HG03135 (cell line): ENCODE measurements at regions not wholly inside any gene's neighbourhood (a gene's known extent, or its start where the extent isn't known, plus 50 kb on each side); places are given as distances from the start of the nearest gene placed in this dataset.
A peak's percentile ranks its signal among the peaks of the same experiment; 100 is the strongest.

Experiments used
- ATAC-seq: cut with Tn5 transposase; IDR thresholded peaks from one replicate; pipeline ENCODE4 v1.9.1; 2021; ENCODE audit warnings: mild to moderate bottlenecking, moderate library complexity; ENCODE audit not compliant: unreplicated experiment

DNA sequence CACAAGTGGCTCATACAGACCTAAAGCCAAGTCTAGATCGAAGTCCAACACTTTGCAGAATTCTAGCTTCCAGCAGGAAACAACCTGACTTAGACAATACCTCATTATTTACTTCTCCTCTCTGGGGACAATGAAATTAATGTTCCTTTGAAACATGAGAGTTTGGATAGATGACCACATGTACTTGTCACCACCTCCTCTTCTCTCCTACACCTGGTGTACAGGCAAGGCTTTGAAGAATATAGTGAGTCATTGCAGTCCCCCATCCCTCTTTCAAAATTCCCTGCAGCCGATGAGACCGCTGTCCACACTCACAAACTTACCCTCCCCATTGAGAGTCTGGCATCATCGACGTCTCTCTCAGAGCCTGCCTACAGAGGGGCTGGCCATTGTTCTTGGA, 189.0 kb upstream of the HES1 start:
- ATAC-seq: no peak

GRCh38 chr3:193947596-193947995, 188.4 kb upstream of the HES1 start:
- ATAC-seq: no peak

DNA sequence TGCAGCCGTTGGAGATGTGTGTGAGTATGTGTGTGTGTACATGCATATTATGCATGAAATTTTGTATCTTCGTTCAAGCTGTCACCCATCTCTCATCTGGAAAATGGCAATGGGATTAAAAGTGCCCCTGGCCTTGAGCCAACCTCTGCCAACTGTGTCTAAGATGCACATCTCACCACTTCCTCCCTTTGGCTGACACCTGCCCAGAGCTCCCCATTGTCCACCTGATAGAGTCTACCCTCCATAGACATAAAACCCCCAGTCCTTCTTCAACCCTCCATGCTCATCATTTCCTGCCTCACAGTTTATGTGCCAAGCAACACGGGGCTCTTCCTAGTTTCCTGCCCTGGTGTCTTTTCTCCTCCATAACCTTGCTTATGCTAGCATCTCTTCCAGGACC, 187.5 kb upstream of the HES1 start:
- no peak for ATAC-seq

DNA sequence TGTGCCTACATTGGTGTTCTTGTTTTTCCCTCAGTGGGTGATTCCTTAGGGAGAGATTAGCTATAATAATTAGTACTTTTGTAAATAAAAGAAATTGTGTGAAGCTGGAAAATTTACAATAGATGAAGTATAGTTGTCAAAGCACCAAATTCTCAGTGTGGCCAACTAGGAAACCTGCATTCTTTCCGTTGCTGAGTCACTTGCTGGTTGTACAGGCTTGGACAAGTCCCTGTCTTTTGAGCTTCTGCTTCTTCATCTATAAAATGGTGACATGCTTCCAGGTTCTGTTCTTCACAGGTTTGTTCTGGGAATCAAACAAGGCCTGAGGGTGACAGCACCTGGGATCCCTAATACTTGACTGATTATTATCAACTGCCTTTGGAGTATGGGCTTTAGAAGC, 184.1 kb upstream of the HES1 start:
- ATAC-seq: no peak

DNA sequence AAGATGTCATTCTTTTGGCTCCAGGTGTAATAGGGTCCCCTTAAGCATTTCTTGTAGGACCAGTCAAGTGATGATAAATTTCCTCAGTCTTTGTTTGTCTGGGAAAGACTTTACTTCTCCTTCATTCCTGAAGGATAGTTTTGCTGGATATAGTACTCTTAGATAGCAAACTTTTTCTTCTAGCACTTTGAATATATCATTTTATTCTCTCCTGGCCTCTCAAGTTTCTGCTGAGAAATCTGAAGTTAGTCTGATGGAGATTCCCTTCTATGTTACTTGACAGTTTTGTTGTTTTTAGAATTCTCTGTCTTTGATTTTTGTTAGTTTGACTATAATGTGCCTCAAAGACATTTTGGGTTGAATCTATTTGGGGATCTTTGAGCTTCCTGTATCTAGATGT, 181.2 kb upstream of the HES1 start:
- ATAC-seq: no peak

DNA sequence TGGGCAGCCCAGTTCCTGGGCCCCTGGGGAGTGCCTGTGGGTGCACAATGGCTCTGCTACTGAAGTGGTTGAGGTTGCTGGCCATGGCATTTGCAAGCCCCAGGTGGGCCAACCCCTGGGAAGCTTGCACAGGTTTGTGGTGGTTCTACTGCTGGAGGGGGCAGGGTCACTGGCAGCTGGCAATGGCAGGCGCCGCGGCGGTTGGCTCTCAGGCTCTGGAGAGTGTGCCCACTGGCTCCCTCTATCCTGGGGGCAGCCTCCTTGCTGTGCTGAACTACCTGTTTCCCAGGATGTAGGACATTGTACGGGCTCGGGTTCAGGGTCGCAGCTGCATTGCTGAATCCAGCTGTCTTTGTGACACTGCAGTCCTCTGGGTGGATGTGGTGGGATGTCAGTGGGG, 180.2 kb upstream of the HES1 start:
- ATAC-seq: no peak

DNA sequence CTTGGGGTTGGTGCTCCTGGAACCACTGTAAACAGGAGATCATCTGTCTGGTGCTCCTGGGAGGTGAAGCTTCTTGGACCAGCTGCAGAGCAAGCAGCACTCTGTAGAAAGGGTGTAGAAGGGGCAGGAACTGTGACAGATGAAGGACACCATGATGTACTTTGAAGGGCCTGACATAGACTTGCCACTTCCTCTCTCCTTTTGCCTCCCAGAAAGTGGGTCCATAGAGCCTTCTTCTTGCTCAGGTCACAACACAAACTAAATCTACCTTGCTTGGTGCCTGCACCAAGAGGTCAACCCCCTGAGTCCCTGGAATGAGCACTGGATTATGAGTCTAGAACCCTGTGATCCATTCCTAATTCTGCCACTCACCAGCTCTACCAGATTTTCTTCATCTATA, 176.1 kb upstream of the HES1 start:
- ATAC-seq: no peak

- ATAC-seq: no peak
These were observed 175.3 kb upstream of the HES1 start for GRCh38 chr3:193960487-193961274.

DNA sequence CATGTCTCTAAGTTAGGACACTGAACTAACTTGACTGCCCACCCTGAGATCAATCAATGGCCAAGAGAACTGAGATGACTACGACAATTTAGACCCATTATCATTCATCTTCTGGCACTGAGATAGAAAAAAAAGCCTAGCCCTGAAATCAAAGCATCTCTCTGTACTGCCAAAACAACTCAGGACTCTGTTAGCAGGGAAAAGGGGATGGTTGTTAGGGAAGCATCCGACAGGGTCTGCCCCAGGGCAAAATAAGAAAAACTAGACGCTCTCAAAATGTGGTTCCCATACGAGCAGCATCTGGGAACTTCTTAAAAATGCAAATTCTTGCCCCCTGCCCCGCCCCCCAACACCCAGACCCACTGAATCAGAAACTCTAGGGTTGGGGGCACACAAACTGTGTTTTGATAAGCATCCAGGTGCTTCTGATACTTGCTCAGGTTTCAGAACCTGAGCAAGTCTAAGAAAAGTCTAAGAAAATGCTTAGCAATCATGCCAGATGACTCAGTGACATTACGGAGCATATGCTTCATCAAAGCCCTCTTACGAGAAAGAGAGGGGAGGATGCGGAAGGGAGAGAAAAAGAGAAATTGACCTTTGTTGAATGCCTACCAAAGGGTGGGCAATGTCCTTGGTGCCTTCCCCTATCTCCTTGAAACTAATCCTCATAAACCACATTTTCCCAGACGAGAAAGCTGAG, 172.8 kb upstream of the HES1 start:
- no peak for ATAC-seq

GRCh38 chr3:193963808-193964516, 172.0 kb upstream of the HES1 start:
- ATAC-seq: no peak

DNA sequence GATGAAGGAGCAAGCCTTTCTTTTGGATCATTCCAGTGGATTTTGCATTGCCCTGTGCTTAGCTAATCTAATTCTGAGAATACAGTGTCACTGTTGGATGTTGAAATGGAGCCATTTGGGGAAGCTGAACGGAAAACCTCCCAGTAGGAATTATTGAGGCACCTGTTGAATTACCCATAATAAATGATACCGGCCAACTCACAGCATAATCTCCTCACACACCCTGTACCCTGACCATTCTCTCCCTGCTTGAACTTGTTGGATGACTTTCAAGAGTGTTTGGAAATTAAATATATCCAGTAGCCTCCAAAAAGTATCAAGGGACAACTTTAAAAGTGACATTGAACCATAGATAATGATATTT, 171.4 kb upstream of the HES1 start:
- no peak for ATAC-seq

DNA sequence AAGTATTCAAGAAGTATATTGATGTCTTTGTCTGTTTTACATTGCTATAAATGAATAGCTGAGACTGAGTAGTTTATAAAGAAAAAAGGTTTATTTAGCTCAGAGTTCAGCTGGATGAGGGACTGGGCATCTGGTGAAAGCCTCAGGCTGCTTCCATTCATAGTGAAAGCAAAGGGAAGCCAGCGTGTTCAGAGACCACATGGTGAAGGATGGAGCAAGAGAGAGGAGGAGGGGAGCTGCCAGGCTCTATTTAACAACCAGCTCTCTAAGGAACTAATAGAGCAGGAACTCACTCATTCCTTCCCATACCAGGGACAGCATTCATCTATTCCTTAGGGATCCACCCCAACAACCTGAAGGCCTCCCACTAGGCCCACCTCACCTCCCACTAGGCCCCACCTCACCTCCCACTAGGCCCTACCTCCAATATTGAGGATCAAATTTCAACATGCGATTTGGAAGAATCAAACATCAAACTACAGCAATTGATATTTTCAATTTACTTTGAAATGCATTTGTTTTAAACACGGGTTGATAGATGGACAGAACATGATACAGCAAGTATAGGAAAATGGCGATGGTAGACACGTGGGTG, 167.5 kb upstream of the HES1 start:
- no peak for ATAC-seq

DNA sequence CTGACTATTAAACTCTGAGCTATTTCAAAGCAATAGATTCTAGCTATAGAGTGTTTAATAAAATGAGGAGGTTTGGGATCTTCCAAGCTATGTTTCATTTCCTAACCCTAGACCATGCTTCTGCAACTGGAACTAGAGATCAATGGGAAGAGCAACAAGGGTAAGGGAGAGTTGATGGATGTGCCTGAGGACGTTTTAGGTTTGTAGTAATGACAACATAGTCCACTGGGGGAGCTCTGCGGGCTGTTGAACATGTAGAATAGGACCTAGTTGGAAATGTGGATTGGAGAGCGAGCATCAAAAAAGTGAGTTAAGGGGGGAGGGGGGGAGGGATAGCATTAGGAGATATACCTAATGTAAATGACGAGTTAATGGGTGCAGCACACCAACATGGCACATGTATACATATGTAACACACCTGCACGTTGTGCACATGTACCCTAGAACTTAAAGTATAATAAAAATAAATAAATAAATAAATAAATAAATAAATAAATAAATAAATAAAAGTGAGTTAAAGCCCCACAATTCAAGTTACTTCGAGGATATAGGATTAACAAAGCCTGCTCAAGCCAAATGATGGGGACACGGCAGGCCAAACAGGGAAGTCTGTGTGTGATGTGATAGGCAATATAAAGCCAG, 165.7 kb upstream of the HES1 start:
- peak; percentile 53 for ATAC-seq

GRCh38 chr3:193970773-193971206, 165.2 kb upstream of the HES1 start:
- peak; percentile 24 for ATAC-seq

DNA sequence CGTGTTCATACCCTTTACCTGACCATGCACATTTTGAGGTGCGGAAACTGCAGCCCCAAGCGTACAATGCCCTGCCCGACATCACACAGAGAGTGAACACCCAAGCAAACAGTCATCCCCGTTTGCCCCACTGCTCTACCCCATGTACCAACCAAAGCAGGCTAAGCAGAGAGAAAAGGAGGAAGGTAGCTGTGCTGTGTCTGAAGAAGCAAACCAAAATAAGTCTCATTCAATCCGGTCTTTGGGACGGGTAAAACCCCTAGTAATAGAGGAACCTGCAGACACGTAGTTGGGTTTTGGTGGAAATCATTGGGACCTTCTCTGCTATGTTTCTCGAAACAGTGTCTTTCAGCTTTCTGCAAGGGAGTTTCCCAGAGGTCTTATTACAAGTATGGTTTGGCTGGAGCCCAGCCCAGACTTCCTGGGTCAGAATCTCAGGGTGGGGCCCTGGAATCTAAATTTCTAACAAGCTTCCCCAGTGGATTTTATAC, 164.6 kb upstream of the HES1 start:
- ATAC-seq: peak; percentile 76

DNA sequence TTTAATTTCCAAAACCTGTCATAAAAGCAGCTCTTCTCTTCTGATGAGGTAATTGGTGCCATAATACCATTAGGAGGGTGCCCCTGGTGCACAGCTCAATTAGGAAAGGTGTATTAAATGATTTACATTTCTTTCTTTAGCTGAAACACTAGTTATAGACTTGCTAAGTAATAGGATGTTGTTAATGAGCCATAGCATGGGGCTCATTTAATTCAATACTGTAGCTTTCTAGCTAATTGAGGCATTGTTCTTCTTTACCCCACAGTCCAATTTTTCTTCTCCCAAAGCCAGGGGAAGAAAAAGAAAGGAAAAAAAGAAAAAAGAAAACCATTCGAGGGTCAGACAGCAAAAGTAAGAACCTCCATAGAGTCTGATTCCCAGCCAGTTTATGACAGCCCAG, 164.0 kb upstream of the HES1 start:
- ATAC-seq: no peak

DNA sequence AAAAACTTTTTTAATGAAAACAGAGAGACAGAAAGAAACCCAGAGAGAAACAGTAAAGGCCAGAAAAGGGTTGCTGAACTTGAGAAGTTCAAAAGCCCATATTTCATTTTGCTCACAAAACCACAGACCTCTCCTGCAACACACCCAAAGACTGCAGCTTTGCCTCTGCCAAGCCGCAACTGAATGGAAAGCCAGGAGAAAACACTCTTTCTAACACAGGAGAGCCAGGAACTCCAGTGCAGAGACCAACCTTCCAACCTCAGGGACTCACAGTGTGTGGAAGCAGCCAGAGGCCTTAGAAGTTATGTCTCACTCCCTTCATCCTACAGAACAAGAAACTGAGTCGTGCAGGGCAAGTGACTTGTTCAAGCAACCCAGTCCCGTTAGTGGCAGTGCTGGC, 163.1 kb upstream of the HES1 start:
- no peak for ATAC-seq

- no peak for ATAC-seq
These were observed 161.7 kb upstream of the HES1 start for GRCh38 chr3:193974191-193974652.

DNA sequence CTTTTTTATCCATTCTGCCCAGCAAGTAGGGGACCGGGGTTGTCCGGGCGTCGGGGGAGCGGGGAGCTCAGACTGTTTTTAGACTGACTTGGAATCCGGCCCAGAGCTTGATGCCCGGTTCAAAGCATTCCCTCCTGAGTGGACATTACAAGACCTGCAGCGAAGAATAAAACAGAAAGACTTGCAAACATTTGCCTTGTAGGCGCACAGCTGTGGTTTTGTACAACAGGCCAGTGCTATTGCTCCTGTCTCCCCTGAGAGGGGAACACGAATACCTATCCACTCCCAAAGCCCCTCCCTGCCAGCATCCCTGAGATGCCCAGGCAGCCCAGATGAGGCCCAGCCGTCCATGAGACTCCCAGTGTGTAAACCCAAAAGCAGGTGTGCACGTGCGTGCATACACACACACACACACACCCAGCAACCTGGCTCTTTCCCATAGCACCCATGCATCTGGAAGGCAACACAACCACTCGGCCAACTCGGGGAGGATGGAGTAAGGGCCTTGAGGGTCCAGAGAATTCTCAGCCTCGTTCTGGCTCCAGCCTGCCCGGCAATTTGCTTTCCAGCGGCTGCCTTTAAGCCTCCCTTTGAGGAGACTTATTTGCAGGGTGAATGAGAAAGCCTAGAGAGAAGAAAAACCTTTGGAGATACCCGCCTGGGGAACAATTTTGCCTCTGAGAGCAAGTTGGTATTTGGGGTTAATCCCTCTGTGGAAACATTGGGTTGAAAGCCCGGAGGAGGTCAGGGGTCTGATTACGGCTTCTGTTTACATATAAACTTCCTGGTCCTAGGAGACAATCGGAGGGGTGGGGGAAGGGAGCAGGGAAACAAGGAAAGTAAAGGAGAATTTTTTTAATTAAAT, 161.0 kb upstream of the HES1 start:
- ATAC-seq: no peak

- no peak for ATAC-seq
These were observed 158.3 kb upstream of the HES1 start for GRCh38 chr3:193977622-193978021.
